Tongue (tissue), 1 donor: ENCODE measurements at regions not wholly inside any gene's neighbourhood (a gene's known extent, or its start where the extent isn't known, plus 50 kb on each side); places are given as distances from the start of the nearest gene placed in this dataset.
"Not testable (repeated sequence)": the region's sequence is repeated elsewhere in the genome, so short reads cannot be mapped to it uniquely, and the experiment has no call there.

Source experiments
- DNase-seq: peaks from one replicate; pipeline ENCODE4 v3.0.0-alpha.2; 2015

DNA sequence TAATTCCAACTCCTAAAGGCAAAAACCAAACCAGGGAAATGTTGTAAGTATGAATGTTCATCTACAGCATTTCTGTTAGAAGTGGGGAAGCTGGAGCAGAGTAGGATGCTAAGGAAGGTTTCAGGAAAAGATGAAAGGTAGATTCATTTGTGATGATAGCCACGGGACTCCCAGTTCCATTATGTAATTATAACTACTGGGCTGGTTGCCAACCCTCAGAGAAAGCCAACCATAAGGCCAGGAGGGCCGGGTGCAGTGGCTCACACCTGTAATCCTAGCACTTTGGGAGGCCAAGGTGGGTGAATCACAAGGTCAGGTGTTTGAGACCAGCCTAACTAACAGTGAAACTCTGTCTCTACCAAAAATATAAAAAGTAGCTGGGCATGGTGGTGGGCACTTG lies 288.9 kb upstream of the ETAA1 start:
- DNase-seq, result peak; percentile 15

GRCh38 chr2:67124531-67124930 lies 272.6 kb upstream of the ETAA1 start:
- no peak for DNase-seq

GRCh38 chr2:67130531-67131256 lies 266.4 kb upstream of the ETAA1 start:
- no peak for DNase-seq

DNA sequence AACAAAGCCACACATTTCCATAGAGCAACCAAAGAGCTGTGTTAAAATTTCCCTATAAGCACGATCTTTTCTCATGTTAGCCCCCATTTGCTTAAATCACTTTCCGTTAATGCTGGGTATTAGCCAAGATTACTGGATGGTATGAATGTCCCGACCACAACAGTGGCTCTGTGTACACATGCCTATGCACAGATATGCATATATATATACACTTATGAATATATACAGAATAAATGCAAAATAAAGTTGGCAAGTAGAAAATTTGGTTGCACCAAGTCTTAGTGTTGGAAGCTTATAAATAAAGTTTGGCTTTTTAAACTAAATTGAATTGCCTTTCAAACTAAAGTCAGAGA lies 265.9 kb upstream of the ETAA1 start:
- no peak for DNase-seq

DNA sequence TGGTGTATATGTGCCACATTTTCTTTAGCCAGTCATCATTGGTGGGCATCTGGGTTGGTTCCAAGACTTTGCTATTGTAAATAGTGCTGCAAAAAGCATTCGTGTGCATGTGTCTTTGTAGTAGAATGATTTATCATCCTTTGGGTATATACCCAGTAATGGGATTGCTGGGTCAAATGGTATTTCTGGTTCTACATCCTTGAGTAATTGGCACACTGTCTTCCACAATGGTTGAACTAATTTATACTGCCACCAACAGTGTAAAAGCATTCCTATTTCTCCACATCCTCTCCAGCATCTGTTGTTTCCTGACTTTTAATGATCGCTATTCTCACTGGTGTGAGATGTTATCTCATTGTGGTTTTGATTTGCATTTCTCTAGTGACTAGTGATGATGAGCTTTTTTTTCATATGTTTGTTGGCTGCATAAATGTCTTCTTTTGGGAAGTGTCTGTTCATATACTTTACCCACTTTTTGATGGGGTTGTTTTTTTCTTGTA lies 264.6 kb upstream of the ETAA1 start:
- not testable (repeated sequence) for DNase-seq

DNA sequence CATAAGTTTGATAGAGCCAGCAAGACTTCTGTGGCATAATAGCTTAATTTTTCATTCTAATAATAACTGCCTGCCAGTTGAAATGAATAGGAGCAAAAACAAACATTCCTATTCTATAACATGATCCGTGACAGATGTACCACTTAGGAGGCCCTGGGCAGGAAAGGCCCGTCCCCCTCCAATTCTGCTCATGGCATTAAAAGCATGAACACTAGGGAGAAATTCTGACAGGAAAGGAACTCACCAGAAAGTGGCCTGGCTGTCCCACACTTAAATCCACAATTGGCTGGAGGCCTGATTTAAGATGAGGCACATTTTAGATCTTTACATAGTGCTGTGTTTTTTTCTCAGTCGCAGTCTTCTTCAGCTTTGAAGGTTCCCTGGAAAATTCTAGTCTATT lies 261.9 kb upstream of the ETAA1 start:
- peak; percentile 60 for DNase-seq

DNA sequence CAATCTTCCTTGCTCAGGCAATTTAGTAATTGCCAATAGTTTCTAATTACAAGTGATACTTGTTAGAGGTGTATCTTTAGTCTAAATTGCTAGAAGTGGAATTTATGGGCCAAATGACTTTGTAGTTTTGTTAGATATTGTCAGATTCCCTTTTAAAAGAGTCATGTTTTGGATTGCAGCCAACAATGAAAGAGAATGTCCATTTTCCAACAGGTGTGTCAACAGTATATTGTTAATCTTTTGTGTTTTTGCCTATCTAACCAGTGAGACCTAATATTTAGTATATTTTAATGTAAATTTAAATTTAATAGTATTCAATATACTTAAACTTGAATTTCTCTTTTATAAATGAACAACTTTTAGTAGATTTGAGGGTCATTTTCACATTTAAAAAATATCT lies 259.4 kb upstream of the ETAA1 start:
- DNase-seq, result no peak

DNA sequence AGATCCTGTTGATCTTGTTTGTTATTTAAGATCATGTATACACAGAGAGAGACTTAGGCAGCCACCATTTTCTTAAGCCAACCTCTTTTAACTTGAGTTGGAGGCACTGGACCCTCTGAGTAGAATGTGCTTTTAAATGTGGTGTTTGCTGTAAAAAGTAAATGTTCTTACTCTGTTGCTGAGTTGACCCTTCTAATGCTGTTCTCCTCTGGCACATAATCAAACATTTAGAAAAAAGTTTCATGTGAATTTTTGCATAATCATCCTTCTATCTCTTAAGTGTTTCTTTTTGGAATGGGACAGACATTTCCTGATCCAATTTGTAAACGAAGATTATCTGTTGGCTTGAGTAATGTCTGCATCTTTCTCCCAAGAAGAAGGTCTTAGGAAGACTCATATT lies 255.1 kb upstream of the ETAA1 start:
- no peak for DNase-seq

GRCh38 chr2:67142741-67143140 lies 254.4 kb upstream of the ETAA1 start:
- no peak for DNase-seq

GRCh38 chr2:67145851-67146250 lies 251.3 kb upstream of the ETAA1 start:
- DNase-seq, result no peak

DNA sequence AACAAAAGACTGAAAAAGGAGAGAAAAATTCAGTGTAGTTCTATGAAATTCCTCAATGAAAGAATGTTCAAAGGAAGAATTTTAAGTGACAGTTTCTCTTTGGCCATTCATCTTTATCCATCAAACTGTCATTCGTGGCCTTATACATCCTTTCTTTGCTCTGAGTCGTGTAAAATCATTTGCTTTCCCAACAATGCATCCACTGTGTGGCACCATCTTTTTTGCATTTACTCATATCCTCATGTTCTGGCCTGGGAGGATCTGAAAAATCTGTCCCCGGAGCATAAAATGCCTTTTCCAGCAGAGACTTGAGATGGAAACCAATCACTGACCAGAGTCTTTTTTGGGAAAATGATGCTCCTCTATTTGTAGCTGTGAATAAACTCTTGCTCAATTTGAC lies 240.3 kb upstream of the ETAA1 start:
- no peak for DNase-seq

DNA sequence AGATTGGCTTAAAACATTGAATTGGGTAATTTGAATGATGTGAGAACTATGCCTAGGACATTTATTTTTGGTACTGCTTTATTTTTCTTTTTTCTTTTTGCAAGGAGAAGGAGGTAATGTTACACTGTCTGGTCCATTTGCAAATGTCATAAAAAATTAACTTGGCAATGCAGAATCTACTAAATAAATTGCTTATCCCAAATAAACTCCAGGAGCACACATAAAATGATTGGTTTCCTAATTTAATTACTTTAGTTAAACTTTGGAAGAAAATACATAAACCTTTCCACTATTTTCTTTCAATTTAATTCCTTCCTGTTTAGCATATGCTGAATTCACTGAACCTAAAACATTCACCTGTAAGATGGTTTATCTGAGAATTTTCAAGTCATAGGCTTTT lies 238.4 kb upstream of the ETAA1 start:
- no peak for DNase-seq

DNA sequence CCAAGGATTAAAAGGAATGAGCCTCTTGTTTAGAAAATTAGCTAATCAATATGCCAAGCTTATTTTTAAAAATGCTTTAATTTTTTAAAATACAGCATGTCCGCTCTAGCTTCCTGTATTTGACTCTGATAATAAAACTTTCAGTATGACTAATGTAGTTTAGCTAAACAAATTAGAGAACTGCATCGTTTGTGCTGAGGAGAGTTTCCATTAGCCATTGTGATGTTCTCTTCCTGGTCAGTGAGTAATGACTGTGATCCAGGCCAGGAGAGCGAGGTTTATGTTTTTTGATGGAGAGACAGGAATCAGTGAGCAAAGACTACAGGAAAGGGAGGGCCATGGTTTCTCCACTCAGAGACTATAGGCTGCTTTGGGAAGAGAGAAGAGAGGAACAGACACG lies 237.2 kb upstream of the ETAA1 start:
- DNase-seq, result no peak

- no peak for DNase-seq
Measured at GRCh38 chr2:67164771-67165522, 232.2 kb upstream of the ETAA1 start.

- no peak for DNase-seq
Measured at GRCh38 chr2:67165523-67165990, 231.6 kb upstream of the ETAA1 start.

DNA sequence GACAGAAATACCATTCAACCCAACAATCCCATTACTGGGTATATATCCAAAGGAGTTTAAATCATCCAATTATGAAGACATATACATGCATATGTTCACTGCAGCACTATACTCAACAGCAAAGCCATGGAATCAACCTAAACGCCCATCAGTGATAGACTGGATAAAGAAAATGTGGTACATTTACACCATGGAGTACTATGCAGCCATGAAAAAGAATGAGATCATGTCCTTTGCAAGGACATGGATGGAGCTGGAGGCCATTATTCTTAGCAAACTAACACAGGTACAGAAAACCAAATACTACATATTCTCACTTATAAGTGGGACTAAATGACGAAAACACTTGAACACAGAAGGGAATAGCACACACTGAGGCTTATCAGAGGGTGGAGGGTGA lies 230.6 kb upstream of the ETAA1 start:
- not testable (repeated sequence) for DNase-seq

- no peak for DNase-seq
Measured at GRCh38 chr2:67169417-67170140, 227.6 kb upstream of the ETAA1 start.

DNA sequence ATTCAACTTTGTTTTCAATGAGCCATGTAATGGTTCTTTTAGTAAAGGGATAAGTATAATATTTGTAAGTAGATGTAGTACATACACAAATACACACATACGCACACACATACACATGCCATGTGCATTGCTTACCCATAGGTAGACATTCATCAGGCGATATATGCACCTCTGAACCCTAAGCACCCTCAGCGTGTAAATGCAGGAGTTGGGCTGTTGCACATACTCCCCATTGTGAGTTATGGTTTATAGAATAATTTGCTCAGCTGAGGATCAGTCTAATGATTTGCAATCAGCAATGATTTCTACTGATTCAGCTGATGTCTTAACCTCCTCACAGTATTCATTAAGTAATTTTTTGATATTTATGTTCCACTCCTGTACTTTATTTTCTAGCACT lies 217.6 kb upstream of the ETAA1 start:
- DNase-seq, result no peak

GRCh38 chr2:67180841-67181240 lies 216.3 kb upstream of the ETAA1 start:
- no peak for DNase-seq

GRCh38 chr2:67182884-67183283 lies 214.2 kb upstream of the ETAA1 start:
- no peak for DNase-seq

GRCh38 chr2:67186326-67186725 lies 210.8 kb upstream of the ETAA1 start:
- no peak for DNase-seq

DNA sequence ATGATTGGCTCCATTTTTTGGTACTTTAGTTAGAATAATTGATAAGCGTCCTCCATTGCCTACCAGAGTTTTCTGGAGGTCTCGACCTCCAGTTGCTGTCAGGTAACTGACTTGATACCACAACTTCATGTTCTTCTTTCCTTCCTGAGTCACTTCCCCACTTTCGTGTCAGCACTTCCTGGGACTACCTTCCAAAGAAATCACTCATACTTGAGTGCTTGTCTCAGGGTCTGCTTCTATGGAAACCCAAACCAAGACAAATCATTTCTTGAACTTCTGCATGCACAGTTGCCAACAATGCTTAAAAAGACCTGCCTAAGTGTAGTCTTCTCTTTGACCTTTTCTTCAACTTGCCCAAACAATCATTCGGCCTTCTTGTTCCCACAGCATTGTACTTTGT lies 210.3 kb upstream of the ETAA1 start:
- DNase-seq, result no peak

GRCh38 chr2:67195327-67195726 lies 201.8 kb upstream of the ETAA1 start:
- DNase-seq, result not testable (repeated sequence)
